Esophagus muscularis mucosa (tissue), 3 donors: ENCODE measurements at regions not wholly inside any gene's neighbourhood (a gene's known extent, or its start where the extent isn't known, plus 50 kb on each side); places are given as distances from the start of the nearest gene placed in this dataset.

Experiments
- CTCF ChIP-seq, 3 experiments: fragments of 200-600 bp in 2 of 3; fragments of 450-650 bp in 1 of 3; sonication (generic) in 2 of 3; IDR thresholded peaks; one replicate each; pipeline ENCODE4 v1.5.1; 2017 to 2019; ENCODE audit warnings: antibody characterized with exemption in 3 of 3, mild to moderate bottlenecking in 2 of 3, moderate library complexity in 1 of 3
- POLR2A ChIP-seq: fragments of 450-650 bp; IDR thresholded peaks from one replicate; pipeline ENCODE4 v1.6.1; 2017; ENCODE audit warnings: antibody characterized with exemption, moderate library complexity, mild to moderate bottlenecking, low read depth

GRCh38 chr3:159187706-159188105 lies 385.9 kb downstream of the MFSD1 start:
- TF ChIP-seq CTCF (IDR thresholded peaks at IDR 0.05), result no peak
- TF ChIP-seq POLR2A, result no peak
